Right ventricle myocardium inferior (tissue), 1 donor: ENCODE measurements at regions not wholly inside any gene's neighbourhood (a gene's known extent, or its start where the extent isn't known, plus 50 kb on each side); places are given as distances from the start of the nearest gene placed in this dataset.

ENCODE experiments used
- ATAC-seq: fragments of 200-7000 bp; cut with Tn5 transposase; one replicate; pipeline ENCODE4 v1.9.1; 2020; ENCODE audit warnings: mild to moderate bottlenecking, moderate library complexity
- DNase-seq: peaks from one replicate; pipeline ENCODE4 v3.0.0; 2021; ENCODE audit errors: missing footprints
- intact Hi-C: fragments of 100-400 bp; cut with DNase I; formaldehyde crosslinking; loops from one replicate; pipeline ENCODE4 v1.11.0; 2022
- donor health status: DM: no; HTN: yes; CAD: no; lungs with severe emphysema.

DNA sequence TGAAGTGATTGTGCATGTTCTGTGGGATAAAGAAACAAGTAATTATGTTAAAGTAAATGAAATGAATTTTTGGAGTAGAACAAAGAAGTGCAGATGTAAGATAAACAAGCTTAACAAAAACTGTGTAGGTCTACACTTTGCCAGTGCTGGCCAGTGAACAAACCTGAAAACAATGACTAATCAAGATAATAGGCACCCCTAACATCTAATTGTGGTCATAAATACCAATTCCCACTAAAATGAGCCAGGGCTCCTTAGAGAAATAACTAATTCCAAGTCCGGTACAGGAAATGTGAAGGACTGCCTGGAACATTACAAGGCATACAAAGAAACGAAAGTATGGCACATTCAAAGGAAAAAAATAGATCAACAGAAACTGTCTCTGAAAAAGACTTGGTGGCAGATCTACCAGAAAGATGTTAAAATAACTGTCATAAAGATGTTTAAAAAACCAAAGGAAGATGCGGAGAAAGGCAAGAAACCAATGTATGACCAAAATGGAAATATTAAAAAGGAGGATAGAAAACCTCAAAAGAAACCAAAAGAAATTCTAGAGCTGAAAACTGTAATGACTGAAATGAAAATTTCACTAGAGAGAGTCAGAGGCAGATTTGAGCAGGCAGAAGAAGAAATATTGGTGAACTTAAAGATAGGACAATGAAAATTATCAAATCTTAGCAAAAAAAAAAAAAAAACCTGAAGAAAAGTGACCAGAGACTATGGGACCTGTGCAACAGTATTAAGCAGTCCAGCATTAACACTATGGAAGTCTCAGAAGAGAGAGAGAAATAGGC lies 94.7 kb upstream of the SLC66A3 start:
- ATAC-seq = no peak
- intact Hi-C loops = no loop called here
- no peak for DNase-seq

DNA sequence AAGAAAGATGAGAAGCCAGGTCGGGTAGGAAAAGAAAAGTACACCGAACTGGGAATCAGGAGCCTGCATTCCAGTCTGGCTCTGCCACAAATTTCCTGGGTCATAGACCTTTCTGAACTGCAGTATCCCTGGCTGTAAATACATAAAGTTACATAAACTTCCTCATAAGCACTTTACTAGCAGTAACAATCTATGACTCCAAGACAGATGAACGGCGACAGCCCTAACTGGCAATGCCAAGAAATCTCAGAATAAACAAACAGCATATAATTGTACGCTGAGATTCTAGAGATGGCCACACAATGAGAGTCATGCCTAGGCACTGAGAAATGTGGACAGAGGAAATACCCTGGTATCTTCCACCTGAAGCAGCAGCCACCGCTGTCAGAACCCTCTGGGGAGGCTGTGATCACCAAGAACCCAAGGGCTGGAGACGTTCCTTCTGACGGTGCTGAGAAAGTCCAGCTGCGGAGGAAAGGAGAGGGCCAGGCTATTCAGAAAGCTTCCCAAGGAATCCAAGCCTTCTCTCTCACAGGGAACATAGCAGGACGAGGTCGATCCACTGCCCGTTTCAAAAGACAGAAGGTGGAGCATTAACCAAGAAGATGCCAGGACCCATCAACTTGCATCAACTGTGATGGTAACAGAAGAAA lies 89.3 kb upstream of the SLC66A3 start:
- no peak for ATAC-seq
- DNase-seq = no peak
- intact Hi-C loops = no loop called here

DNA sequence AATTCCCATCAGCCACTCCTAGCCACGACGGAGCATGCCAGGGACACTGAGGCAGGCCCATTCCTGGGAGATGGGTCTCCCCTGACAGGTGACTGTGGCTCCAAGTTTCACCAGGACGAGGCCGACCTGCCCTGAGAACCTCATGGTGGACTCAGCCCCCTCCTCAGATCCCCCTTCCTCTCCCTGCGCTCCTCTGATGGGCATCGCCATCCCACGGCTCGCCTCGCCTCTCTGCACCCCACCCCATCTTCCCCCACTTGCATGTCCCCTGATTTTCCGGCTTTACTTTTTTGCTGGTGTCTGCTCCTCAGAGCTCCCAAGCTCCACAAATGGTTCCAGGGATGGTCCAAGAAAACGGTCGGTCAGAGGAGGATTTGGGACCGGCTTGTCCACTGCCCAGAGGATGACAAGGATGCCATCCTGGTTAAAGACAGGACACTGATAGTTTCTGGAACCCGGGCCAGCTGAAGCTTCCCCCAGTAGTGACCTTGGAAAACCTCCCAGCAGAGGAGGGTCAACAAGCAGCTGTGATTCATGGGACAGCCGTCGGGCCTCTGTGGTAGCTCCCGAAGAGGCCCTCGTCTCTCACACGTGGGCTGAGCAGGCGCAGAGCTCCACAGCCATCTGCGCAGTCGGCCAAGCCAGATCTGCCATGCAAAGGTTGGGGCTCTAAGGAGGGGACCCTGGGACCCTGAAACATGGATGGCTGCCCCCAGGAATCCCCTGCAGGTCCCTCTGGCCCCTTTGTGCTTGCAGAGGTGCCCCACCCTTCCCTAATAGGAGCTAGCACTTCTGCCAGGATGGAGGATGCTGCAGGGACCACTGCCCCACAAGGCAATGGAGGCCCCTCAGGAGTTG lies 87.8 kb upstream of the SLC66A3 start:
- DNase-seq (no peak), ATAC-seq (no peak)
- intact Hi-C loops = no loop called here

DNA sequence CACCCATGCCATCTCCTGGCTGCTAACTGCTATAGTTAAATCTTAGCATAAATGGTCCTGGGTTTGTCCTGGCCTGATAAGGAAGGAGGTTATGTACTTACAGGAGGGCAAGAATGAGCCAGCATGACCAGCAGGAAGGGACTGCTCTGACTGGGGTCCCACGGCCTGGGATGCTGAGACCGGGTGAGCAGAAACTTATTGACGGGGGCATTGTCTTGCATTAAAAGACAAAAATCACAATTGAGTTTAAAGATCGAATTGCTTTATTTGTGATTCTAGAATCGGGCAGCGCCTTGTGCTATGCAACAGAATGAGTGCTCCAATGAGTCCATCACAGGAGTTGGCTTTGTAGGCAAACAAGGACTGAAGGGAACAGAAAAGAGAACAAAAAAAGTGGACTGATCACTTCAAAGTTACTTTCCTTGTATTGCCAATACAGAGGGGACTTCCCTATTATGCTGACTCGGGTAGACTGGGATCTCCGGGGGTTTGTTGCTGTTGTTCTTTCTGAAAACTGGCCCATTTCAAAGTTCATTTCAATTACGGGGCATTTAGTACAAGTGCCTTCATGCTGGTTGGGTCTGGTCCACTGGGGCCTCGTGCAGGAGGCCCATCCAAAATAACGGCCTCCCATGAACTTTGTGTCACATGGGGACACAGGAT lies 87.1 kb upstream of the SLC66A3 start:
- intact Hi-C loops = no loop called here
- ATAC-seq (no peak), DNase-seq (no peak)

DNA sequence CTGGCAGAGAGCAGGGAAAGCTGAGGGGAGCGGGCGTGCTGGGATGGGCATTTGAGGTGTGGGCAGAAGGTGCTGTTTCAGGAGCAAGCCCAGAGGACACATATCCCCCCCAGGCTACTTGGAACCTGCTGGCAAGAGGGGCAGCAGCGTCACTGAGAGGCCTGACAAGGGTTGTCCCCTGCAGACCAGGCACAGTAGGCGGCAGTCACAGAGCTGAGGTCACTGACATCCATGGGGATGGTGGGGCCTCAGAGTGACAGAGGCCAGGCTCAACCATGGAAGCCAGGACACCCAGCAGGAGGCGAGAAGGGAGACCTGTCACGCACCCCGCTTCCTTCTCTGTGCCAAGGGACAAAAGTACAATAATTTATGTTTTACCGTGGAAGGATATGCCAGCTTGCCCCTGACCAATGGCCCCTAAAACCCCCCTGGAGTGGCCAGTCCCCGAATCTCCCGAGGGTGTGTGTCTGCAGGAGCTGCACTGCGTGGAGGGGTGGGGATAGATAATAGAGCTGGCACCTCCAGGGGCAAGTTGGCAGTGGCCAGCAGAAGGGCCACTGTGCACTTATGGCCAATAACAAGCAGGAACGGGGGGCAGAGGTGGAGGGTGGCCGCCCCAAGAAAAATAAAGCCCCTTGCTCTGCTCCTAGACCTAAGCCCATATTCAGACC lies 86.3 kb upstream of the SLC66A3 start:
- no peak for ATAC-seq
- intact Hi-C loops = no loop called here
- no peak for DNase-seq

DNA sequence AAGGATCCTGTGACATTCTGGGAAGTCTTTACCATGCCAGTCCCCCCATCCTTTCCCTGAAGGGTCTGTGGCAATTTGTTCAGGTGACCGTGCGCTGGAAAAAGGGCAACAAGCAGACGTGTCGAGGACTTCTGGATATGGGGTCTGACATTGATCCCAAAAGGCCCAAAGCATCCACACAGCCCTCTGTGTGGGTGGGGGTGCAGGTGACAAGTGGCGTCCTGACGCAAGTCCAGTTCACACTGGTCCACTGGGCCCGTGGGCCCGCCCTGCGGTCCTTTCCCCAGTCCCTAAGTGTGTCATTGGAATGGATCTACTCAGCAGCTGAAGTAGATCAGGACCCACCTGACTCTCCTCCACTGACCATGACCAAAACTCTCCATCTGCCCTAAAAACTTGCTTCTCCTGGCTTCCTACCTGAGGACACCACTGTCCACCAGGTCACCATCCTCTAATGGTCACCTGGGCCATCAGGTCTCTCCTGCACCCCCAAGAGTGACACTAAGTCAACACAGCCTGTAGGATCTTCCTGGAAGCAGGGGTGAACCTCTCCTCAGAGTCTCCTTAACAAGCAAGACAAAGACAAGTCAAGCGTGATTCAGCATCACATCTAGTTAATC lies 85.6 kb upstream of the SLC66A3 start:
- DNase-seq = no peak
- ATAC-seq = no peak
- intact Hi-C loops = no loop called here

DNA sequence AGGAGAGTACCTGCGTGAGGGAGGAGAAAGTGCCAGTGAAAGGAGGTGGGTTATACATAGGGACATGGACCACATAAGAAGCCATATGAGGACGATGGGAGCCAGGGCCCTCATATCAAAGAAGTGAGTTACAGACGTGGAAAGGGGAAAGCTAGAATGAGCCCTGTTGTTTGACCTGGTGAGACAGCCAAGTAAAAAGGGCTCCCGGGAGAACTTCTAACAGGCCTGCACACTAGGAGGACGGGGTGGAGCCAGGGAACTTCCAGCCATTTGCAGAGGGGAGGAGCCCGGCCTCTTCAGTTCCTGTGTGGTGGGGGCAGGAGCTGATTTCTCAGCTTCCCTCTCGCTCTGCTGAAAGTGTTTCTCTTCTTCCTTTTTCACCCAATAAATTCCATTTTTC lies 84.1 kb upstream of the SLC66A3 start:
- no peak for DNase-seq
- intact Hi-C loops = no loop called here
- no peak for ATAC-seq

DNA sequence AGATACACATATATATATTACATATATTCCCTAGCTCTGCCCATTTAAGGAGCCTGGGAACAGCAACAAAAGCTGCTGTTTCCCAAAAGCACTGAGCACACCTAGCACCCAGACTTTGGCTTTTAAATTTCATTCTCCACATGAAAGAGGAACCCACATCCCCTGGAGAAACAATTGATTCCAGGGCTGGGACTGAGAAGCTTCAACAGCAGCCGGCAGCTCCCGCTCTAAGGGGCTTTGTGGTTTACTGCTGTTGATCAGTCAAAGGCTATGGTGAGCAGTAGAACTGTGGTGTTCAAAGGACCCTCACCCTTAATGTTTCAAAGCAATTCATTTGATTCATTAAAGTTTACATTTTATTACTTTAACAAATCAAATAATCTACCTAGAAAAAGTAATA lies 83.3 kb upstream of the SLC66A3 start:
- DNase-seq (no peak), ATAC-seq (no peak)
- intact Hi-C loops = no loop called here

DNA sequence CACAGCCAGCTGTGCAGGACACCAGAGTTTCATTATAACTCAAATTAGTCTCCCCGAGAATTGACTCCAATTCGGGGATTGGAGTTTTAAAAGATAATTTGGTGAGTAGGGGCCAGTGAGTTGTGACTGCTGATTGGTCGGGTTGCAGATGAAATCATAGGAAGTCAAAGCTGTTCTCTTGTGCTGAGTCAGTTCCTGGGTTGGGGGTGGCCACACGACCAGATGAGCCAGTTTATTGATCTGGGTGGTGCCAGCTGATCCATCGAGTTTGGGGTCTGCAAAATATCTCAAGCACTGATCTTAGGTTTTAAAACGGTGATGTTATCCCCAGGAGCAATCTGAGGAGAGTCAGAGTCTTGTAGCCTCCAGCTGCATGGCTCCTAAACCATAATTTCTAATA lies 82.7 kb upstream of the SLC66A3 start:
- DNase-seq (no peak), ATAC-seq (no peak)

DNA sequence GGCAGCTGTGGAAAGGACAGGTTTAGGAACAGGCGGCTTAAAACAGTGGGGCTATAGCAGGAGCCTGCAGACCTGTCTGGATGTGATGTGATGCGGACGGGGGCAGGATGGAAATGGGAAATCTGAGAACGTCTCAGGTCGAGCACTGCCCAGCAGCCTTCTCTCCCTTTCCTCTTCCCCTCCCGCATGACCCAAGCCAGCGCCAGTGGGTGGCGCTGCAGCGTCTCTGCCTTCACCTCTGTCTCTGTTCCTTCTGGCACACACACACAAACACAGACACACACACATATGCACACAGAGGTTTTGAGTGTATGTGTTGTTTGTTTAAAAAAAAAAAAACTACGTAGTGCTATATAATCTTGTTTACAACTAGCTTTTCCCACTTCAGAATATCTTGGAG lies 82.0 kb upstream of the SLC66A3 start:
- DNase-seq (no peak), ATAC-seq (no peak)
- intact Hi-C loops = no loop called here

More for the DNA sequence above, 82.7 kb upstream of the SLC66A3 start:
- intact Hi-C loops = no loop called here

DNA sequence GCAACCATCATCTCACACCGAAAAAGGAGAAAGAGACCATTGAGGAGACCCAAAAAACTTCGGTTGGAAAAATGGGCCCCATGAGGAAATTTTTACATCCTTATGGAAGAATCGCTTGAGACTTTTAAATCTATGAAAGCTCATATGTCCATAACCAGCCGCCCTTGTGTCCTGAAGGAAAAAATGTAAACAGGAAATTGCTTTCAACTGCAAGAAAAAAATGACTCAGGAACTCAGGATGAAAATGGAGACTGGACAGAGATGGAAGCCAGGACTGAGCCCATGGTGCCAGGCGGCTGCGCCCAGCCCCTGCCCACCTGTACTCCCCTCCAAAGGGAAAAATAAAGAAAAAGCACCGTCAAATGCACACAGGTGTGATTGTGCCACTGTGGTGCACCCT lies 81.5 kb upstream of the SLC66A3 start:
- intact Hi-C loops = no loop called here
- ATAC-seq (no peak), DNase-seq (no peak)

DNA sequence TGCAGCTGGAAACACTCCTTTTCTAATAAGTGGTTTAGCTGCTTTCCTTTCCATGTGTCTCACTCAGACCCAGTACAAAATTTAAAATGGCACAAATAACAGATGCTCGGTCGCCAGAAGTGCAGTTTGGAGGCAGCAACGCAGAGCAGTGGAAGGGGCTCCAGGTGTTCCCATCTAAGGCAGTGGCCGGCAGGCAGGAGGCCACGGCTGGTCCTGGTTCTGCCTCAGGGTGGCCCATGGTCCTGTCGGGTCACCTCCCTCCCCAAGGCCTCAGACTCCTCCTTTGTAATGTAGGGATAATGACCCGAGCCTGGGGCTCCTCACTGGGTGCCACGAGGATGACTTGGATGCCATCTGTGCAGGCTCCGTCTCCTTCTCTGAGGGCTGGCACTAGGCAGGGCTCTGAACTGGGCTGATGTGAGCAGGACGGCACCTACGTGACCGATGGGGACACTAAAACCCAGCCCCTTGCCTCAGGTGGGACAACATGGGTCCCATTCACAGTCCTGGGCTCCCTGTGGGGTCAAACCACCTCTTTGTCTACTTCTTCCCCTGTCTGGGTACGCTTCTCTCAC lies 80.9 kb upstream of the SLC66A3 start:
- DNase-seq = no peak
- ATAC-seq = no peak
- intact Hi-C loops = no loop called here

DNA sequence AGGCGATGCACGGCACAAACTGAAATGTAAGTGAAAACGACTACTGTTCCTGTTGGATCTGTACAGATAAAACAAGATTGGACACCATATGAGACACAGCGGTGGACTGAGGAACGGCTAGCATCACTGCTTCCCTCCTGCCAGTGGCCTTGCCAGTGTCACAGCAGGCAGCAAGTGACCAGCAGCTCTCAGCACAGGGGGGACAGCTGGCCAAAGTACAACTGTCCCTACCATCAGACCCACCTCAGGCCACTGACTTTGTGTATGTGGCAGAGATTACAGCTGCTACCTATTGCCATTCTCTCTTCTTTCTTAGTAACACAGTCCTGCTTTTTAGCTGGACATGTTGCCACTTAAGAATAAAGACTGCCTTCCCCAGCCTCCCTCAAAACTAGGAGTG lies 80.0 kb upstream of the SLC66A3 start:
- no peak for DNase-seq
- intact Hi-C loops = no loop called here

DNA sequence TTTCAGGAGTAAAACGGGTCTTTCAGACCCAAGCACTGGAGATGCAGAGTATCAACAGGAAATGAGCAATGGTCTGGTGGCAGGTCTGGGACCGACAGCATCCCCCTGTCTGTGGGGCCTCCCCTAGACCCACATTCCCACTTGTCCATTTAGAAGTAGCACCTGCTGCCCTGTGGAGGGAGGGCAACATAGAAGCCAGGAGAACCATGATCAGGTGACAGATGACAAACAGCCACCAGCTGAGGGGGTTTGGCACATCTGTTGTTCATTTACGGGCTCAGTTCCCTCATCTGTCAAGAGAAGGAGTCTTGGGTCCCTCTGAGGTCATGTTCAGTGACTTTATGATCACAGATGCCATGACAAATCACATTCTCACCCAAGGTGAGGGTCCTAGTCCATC lies 77.9 kb upstream of the SLC66A3 start:
- DNase-seq = no peak
- ATAC-seq = no peak
- intact Hi-C loops = no loop called here

More for the DNA sequence above, 80.0 kb upstream of the SLC66A3 start:
- ATAC-seq = no peak

DNA sequence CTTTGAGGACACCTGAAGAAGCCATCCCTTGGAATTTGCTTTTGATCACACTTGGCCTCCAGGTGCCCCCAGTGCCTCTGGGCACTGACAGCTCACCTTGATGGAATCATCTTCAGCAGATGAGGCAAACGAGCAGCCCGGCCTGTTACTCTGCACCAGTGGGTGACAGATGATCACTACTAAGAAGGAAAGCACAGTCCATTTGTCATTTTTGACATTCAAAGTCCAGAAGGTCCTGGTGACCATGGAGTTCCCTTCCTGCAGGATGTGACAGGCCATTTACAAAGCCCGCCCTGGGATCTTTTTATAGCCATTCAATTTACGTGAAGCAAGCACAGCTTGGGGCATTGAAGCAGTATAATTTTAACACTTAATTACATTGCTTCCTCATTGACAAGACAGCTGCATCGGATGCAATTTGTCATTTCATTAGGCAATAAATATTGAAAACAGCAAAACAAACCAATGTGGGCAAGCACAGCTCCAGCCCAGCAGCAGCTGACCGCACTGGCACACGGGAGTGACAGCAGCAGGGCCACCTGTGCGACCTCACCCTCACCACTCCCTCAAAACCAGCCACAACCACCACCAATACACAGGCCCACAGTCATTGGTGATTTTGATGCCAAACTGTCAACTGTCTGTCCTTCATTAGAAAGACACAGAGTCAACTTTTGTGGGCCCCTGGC lies 76.0 kb upstream of the SLC66A3 start:
- ATAC-seq = no peak
- DNase-seq = no peak
- intact Hi-C loops = no loop called here

DNA sequence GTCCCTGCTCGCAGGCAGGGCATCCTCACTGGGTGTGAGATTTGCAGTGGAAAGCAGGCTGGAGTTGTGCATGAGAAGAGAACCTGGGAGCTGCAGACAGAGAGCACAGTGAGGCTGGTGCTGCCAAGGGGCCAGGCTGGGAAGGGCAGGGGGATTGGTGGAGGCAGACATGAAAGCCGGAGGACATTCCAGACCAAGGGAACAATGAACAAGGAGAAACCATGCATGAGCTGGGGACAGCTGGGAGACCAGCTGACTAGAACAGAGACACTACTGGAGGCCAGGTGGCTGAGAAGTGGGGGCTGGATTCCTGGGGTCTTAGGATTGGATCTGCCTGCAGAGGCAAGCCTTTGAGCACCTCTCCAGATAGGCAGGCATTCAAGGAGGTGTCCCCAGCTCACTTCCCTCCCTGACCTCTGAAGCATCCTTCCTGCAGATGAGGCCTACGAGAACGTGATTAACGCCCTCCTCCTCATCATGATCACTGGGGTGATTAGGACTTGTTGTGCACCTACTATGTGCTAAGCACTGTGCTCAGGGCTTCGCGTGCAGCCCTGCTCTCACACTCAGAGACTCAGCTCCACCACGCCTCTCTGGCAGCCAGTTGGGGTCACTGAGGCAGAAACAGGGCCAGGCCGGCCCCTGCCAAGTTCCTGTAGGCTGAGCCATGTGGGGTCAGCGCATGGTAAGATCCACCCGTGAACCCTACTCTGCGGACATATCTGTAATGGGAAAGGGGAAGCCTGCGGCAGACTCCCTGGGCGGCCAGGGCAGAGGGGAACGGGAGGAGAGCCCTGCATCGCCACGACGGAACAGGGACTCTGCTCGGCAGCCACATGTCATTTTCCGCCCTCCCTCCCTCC lies 74.8 kb upstream of the SLC66A3 start:
- ATAC-seq = no peak
- intact Hi-C loops = no loop called here
- DNase-seq = no peak

DNA sequence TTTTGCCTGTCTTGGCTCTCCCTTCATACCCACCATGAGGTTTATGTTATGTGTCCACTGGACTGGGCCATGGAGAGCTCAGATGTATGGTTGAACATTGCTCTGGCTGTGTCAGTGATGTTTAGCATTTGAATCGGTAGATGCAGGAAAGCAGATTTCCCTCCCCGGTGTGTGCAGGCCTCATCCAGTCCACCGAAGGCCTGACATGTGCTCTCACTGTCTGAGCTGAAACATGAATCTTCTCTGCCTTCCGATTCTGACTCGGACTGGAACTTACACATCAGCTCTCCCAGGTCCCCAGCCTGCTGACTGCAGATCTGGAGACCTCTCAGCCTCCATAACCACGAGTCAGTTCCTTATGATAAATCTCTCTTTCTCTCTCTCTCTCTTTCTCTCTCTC lies 72.4 kb upstream of the SLC66A3 start:
- intact Hi-C loops = no loop called here
- no peak for DNase-seq
- no peak for ATAC-seq
